ENCODE measurements at regions not wholly inside any gene's neighbourhood (a gene's known extent, or its start where the extent isn't known, plus 50 kb on each side); places are given as distances from the start of the nearest gene placed in this dataset.

GRCh38 chr7:130921391-130922180 lies 187.6 kb upstream of the KLF14 start:
- Mint-ChIP-seq H3K4me1 (ENCODE audit: insufficient read depth, unreplicated experiment) (peaks cover 53% of the 10 kb centered on the region), H3K36me3 (ENCODE audit: insufficient read depth, unreplicated experiment) (peaks cover 69% of the 10 kb centered on the region), H3K9me3 (ENCODE audit: unreplicated experiment) (no peaks in the 10 kb centered on the region), H3K27ac (ENCODE audit: low read depth, unreplicated experiment) (peak overlapping the region; percentile 42), H3K27me3 (ENCODE audit: insufficient read depth, unreplicated experiment) (no peaks in the 10 kb centered on the region), H3K4me3 (ENCODE audit: unreplicated experiment) (no peak overlapping the region)
- CTCF ChIA-PET, result interaction anchor here (0.5 to 4.3 kb wide), 7 partner anchors 10 to 118 kb away, joined by 3 to 26 read pairs (median 4); no protein-coding TSS in a partner anchor
- BruUV-seq (replicated peaks), result no TSS peak
- DNase-seq (ENCODE audit: unreplicated experiment), result no peak
- no peak for TF ChIP-seq CTCF (IDR thresholded peaks at IDR 0.05; ENCODE audit: unreplicated experiment)
- intact Hi-C loops (cut with micrococcal nuclease), result no loop called here
- POLR2A ChIA-PET, result interaction anchor here (0.8 to 7.2 kb wide), 11 partner anchors 9 to 105 kb away, joined by 3 to 71 read pairs (median 4); no protein-coding TSS in a partner anchor

- Mint-ChIP-seq H3K27me3 (ENCODE audit: insufficient read depth, unreplicated experiment) (no peaks in the 10 kb centered on the region), H3K27ac (ENCODE audit: low read depth, unreplicated experiment) (peak overlapping the region; percentile 89), H3K36me3 (ENCODE audit: insufficient read depth, unreplicated experiment) (peaks cover 75% of the 10 kb centered on the region), H3K4me3 (ENCODE audit: unreplicated experiment) (peak overlapping the region; percentile 14), H3K4me1 (ENCODE audit: insufficient read depth, unreplicated experiment) (peaks cover 54% of the 10 kb centered on the region), H3K9me3 (ENCODE audit: unreplicated experiment) (no peaks in the 10 kb centered on the region)
- BruUV-seq (replicated peaks), result no TSS peak
- no peak for DNase-seq (ENCODE audit: unreplicated experiment)
- ChIA-PET POLR2A (interaction anchor here (0.8 to 7.2 kb wide), 13 partner anchors 9 to 104 kb away, joined by 3 to 71 read pairs (median 4); no protein-coding TSS in a partner anchor), CTCF (interaction anchor here (0.8 to 4.3 kb wide), 9 partner anchors 8 to 117 kb away, joined by 3 to 26 read pairs (median 4); no protein-coding TSS in a partner anchor)
- no peak for TF ChIP-seq CTCF (IDR thresholded peaks at IDR 0.05; ENCODE audit: unreplicated experiment)
- intact Hi-C loops (cut with micrococcal nuclease), result no loop called here
These were observed 188.5 kb upstream of the KLF14 start for GRCh38 chr7:130922206-130923112.

- intact Hi-C loops (cut with micrococcal nuclease), result no loop called here
These were observed 189.4 kb upstream of the KLF14 start for GRCh38 chr7:130923365-130923764.

More at GRCh38 chr7:130923365-130923764, 189.4 kb upstream of the KLF14 start:
- BruUV-seq (replicated peaks), result no TSS peak
- no peak for TF ChIP-seq CTCF (IDR thresholded peaks at IDR 0.05; ENCODE audit: unreplicated experiment)
- CTCF ChIA-PET, result interaction anchor here (0.9 to 4.3 kb wide), 4 partner anchors 8 to 37 kb away, joined by 3 to 26 read pairs (median 8); no protein-coding TSS in a partner anchor
- no peaks in the 10 kb centered on the region for H3K27me3 Mint-ChIP-seq (ENCODE audit: insufficient read depth, unreplicated experiment)
- no peak overlapping the region for H3K4me3 Mint-ChIP-seq (ENCODE audit: unreplicated experiment)
- DNase-seq (ENCODE audit: unreplicated experiment), result no peak
- POLR2A ChIA-PET, result interaction anchor here (1.0 to 7.2 kb wide), 7 partner anchors 8 to 37 kb away, joined by 4 to 71 read pairs (median 21); no protein-coding TSS in a partner anchor
- peaks cover 48% of the 10 kb centered on the region for H3K4me1 Mint-ChIP-seq (ENCODE audit: insufficient read depth, unreplicated experiment)
- no peaks in the 10 kb centered on the region for H3K9me3 Mint-ChIP-seq (ENCODE audit: unreplicated experiment)
- peaks cover 75% of the 10 kb centered on the region for H3K36me3 Mint-ChIP-seq (ENCODE audit: insufficient read depth, unreplicated experiment)
- H3K27ac Mint-ChIP-seq (ENCODE audit: low read depth, unreplicated experiment), result peak overlapping the region; percentile 89
